ENCODE measurements at regions not wholly inside any gene's neighbourhood (a gene's known extent, or its start where the extent isn't known, plus 50 kb on each side); places are given as distances from the start of the nearest gene placed in this dataset.

DNA sequence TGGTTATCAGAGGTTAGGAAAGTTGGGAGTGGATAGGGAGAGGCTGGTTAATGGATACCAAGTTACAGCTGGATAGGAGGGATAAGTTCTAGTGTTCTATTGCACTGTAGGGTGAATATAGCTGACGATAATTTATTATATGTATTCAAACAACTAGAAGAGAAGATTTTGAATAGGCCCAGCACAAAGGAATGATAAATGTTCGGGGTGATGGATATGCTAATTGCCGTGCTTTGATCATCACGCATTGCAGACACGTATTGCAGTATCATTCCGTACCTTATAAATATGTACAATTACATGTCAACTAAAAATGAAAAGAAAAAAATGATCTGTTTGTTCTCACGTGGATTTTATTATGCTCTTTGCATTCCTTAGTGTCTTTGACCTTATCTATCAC, 369.2 kb upstream of the PKDCC start:
- DNase-seq (ENCODE audit: low read depth): no peak

DNA sequence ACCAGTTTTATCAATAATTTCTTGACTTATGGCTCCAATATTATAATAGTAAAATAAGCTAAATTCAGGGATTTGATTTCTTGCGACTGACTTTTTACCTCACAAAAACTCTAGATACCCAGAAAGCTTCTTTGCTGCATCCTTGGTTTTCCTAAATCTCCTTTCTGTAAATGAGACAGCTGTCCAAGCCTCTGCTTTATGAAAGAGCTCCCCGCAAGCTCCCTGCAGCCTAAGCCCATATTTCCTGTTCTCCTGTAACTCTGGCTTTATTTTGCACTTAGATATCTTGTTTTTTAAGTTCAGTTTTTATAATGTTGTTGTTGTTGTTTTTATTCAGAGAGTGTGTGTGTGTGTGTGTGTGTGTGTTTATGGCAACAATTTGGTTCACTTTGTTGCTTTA, 361.7 kb upstream of the PKDCC start:
- no peak for DNase-seq (ENCODE audit: low read depth)

- DNase-seq (ENCODE audit: low read depth): no peak
These were observed 356.3 kb upstream of the PKDCC start for GRCh38 chr2:41691561-41691960.

GRCh38 chr2:41694536-41695049, 353.2 kb upstream of the PKDCC start:
- DNase-seq (ENCODE audit: low read depth): no peak

GRCh38 chr2:41695198-41696113, 352.4 kb upstream of the PKDCC start:
- DNase-seq (ENCODE audit: low read depth): no peak

GRCh38 chr2:41697389-41697788, 350.4 kb upstream of the PKDCC start:
- no peak for DNase-seq (ENCODE audit: low read depth)

DNA sequence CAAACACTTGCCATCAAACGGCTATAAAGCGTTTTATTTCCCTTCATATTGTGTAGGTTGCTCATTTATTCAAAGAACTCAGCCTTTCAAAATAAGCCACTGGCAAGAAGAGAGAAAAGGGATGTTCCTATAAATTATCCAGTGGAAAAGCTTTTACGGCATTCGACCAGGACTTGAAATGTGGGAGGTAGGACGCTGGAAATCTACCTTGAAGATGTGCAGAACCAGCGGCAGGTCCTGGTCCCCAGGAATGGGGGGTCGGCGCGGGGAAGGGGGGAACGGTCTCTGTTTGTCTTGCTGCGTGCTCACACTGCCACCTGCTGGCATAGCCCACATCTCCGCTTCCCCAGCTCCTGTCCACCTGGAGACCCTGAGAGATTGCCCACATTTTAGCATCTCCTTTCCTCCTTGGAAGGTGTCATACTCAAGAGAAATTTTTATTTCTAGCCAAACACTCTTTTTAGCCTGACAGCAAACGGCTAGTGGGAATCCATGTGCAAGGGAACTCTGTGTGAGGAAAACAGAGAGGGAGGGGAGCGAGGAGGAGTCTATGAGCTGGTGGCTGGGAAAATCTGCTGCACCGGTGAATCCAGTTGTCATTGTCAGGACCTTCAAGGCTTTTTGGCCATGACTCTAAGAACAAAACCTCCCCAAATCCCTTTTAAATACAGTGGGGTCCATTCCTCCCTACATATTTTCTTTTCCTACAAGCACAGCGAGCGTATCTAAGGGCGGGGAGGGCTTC, 349.0 kb upstream of the PKDCC start:
- DNase-seq (ENCODE audit: low read depth): no peak

- no peak for DNase-seq (ENCODE audit: low read depth)
These were observed 346.6 kb upstream of the PKDCC start for GRCh38 chr2:41701231-41701630.

DNA sequence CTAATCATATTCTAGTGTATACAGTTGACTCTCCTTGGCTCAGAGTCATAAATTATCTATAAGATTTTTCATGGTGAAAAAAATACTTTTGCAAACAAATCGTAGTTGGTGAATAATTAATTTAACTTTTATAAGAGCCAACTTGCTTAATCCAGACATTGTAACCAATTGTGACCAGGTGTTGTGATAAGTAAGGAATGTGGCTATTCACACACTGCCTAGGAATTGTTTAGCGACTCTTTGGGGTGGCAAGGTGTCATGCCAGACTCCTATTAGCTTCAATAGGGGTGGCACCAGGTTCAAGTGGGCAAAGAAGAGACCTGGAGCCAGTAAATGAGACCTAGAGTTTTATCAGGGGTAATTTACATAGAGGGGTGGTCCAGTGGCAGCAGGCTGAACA, 344.7 kb upstream of the PKDCC start:
- no peak for DNase-seq (ENCODE audit: low read depth)

GRCh38 chr2:41705634-41706033, 342.2 kb upstream of the PKDCC start:
- no peak for DNase-seq (ENCODE audit: low read depth)

- DNase-seq (ENCODE audit: low read depth): no peak
These were observed 341.5 kb upstream of the PKDCC start for GRCh38 chr2:41706286-41706685.

GRCh38 chr2:41707790-41708451, 339.9 kb upstream of the PKDCC start:
- no peak for DNase-seq (ENCODE audit: low read depth)

- peak; percentile 34 for DNase-seq (ENCODE audit: low read depth)
These were observed 337.9 kb upstream of the PKDCC start for GRCh38 chr2:41709702-41710599.

GRCh38 chr2:41710944-41711343, 336.9 kb upstream of the PKDCC start:
- peak; percentile 23 for DNase-seq (ENCODE audit: low read depth)

- DNase-seq (ENCODE audit: low read depth): peak; percentile 32
These were observed 336.1 kb upstream of the PKDCC start for GRCh38 chr2:41711736-41712135.

DNA sequence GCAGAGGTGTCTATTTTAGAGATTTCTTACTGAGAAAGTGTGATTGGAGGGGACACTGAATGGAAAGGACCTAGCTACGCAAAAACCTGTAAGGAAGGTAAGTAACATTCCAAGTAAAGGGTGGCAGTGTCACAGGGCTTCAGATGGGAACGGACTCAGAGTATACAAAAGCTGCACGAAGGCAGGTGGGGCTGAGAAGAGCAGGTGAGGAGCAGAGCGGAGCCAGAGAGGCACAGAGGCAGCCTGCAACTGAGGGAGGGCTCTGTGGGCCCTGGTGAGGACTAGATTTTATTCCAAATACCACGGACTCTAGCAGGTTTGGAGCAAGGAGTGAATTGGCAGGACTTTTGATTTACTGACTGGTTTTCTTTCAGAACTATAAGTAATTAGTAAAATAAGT, 331.3 kb upstream of the PKDCC start:
- no peak for DNase-seq (ENCODE audit: low read depth)

DNA sequence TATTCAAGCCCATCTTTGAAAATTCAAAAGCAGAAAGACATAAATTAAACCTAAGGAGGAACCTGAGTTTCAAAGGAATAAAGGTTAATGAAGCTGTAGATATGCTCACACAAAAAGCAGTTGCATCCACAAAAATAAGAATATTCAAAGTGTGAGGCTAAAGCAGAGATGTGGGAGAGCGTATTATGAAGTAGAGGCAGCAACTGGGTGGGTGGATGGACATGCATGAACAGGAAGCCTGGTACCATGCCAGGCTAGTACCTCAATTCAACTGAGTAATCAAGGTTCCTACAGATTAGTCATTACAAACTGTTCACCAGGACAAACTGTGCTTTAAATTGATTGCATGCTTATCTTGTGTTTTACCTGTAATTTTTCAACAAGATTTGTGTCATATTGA, 330.0 kb upstream of the PKDCC start:
- peak; percentile 43 for DNase-seq (ENCODE audit: low read depth)

DNA sequence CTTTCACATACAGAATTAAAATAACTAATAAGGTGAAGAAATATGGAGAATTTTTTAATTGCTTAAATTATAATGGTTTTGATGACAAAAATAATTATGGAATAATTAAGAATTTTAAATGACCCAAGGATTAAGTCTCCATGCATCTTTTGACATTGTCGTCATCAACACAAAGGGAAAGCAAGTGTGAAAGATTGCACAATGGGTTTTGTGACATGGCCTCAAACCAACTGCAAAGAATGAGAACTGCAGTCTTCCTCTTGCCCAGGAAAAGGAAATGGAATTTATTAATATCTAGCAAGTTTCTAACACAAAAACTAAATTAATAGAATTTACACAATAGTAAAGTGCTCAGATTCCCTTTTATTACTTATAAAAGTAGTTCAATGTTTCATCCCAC, 329.1 kb upstream of the PKDCC start:
- DNase-seq (ENCODE audit: low read depth): no peak

- DNase-seq (ENCODE audit: low read depth): no peak
These were observed 328.1 kb upstream of the PKDCC start for GRCh38 chr2:41719756-41720155.

DNA sequence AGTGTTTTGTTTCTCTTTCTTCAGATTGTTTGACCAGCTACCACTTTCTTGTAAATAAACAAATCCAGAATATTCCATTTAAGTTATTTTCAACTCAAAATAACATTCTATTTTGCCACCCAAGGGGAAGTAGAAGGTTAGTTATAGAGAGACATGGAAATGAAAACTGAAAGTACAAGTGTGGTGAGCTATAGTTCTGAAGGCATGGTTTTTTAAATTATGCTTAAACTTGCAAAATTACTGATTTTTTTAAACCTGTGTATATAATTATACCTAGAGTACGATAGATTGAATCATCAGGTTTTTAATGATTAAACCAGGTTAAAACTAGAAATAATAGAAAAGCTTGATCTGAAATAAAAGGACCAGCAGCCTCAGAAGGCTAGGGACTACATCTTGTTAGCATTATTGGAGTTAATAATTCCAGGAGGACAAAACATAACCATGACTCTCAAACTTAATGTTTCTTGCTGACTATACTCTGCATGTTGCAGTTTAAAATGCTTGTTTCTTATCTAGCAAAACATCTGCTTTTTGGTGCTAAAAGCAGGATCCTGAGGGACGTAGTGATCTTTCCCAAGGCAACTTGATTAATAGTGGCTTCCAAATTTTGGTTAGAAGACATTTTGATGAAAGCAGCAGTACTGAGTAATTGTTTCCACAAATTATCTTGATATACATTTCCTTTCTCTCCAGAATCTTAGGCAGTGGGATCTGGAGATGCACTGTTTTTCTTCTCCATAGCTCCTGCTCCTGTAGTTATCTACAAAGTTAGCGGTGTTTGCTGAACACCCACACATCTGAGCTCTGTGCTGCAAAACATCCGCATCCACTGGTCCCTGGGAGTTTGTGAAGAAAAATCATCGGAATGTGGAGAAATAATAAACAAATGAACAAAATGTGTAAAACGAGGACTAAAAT, 327.2 kb upstream of the PKDCC start:
- DNase-seq (ENCODE audit: low read depth): peak; percentile 35
